ENCODE measurements at regions not wholly inside any gene's neighbourhood (a gene's known extent, or its start where the extent isn't known, plus 50 kb on each side); places are given as distances from the start of the nearest gene placed in this dataset.

DNA sequence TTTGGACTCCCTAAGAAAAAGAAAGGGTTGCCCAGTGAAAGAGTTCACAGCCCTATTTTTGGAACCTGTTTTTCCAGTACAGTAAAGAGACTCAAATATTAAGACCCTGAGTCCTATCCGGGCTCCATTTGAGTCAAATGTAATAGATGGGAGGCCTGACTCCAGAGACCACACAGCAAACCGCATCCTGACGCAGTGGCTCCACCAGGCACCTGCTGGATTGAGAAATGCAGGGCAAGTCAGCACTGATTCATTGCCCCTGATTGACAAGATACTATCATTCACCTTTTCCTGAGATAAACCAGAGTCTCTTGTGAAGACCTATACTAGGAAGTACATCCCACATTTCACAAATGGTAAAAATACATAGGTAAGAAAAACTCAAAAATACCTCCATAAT is 715.7 kb upstream of the SOX9 start:
- BruUV-seq (replicated peaks): no TSS peak
- CTCF ChIA-PET: no interaction called here
- H3K27me3 Mint-ChIP-seq (ENCODE audit: unreplicated experiment): no peaks in the 10 kb centered on the region
- DNase-seq: no peak
- no peaks in the 10 kb centered on the region for H3K9me3 Mint-ChIP-seq (ENCODE audit: low read depth, unreplicated experiment)
- H3K4me3 Mint-ChIP-seq (ENCODE audit: low read depth, unreplicated experiment): no peak overlapping the region
- peaks cover 58% of the 10 kb centered on the region for H3K4me1 Mint-ChIP-seq (ENCODE audit: low read depth, unreplicated experiment)
- H3K36me3 Mint-ChIP-seq (ENCODE audit: insufficient read depth, unreplicated experiment): no peaks in the 10 kb centered on the region
- H3K27ac Mint-ChIP-seq (ENCODE audit: unreplicated experiment): peak overlapping the region; percentile 30
- intact Hi-C loops (cut with micrococcal nuclease; ENCODE audit: unreplicated experiment): no loop called here
- TF ChIP-seq, protein P1, sequence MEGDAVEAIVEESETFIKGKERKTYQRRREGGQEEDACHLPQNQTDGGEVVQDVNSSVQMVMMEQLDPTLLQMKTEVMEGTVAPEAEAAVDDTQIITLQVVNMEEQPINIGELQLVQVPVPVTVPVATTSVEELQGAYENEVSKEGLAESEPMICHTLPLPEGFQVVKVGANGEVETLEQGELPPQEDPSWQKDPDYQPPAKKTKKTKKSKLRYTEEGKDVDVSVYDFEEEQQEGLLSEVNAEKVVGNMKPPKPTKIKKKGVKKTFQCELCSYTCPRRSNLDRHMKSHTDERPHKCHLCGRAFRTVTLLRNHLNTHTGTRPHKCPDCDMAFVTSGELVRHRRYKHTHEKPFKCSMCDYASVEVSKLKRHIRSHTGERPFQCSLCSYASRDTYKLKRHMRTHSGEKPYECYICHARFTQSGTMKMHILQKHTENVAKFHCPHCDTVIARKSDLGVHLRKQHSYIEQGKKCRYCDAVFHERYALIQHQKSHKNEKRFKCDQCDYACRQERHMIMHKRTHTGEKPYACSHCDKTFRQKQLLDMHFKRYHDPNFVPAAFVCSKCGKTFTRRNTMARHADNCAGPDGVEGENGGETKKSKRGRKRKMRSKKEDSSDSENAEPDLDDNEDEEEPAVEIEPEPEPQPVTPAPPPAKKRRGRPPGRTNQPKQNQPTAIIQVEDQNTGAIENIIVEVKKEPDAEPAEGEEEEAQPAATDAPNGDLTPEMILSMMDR (IDR thresholded peaks at IDR 0.05; ENCODE audit: unreplicated experiment): no peak

DNA sequence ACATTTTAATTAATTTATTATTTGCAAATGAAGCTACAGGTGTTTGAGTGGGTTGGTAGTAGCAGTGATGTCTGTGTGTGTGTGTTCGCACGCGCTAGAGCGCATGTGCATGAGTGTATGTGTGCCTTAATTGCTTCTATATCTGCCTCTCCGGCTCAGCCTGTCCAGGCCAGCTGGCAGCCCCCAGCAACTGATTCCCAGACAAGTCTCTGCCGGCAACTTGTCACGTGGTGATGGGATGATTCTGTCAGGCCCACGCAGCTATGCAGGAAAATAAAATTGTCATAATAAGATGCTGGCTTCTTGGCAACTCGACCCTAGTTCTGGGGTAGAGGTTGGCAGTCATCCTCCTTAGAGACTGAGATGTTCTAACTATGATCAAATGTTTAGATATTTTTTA is 712.8 kb upstream of the SOX9 start:
- H3K9me3 Mint-ChIP-seq (ENCODE audit: low read depth, unreplicated experiment): no peaks in the 10 kb centered on the region
- no peaks in the 10 kb centered on the region for H3K27me3 Mint-ChIP-seq (ENCODE audit: unreplicated experiment)
- H3K27ac Mint-ChIP-seq (ENCODE audit: unreplicated experiment): no peak overlapping the region
- peaks cover 57% of the 10 kb centered on the region for H3K4me1 Mint-ChIP-seq (ENCODE audit: low read depth, unreplicated experiment)
- no peak for DNase-seq
- intact Hi-C loops (cut with micrococcal nuclease; ENCODE audit: unreplicated experiment): loop anchor here (2.0 kb wide), 1 partner anchor 79 kb away; no protein-coding TSS in a partner anchor
- BruUV-seq (replicated peaks): no TSS peak
- TF ChIP-seq, protein P1 (IDR thresholded peaks at IDR 0.05; ENCODE audit: unreplicated experiment): no peak
- H3K36me3 Mint-ChIP-seq (ENCODE audit: insufficient read depth, unreplicated experiment): peaks cover 11% of the 10 kb centered on the region
- H3K4me3 Mint-ChIP-seq (ENCODE audit: low read depth, unreplicated experiment): no peak overlapping the region
- CTCF ChIA-PET: no interaction called here

DNA sequence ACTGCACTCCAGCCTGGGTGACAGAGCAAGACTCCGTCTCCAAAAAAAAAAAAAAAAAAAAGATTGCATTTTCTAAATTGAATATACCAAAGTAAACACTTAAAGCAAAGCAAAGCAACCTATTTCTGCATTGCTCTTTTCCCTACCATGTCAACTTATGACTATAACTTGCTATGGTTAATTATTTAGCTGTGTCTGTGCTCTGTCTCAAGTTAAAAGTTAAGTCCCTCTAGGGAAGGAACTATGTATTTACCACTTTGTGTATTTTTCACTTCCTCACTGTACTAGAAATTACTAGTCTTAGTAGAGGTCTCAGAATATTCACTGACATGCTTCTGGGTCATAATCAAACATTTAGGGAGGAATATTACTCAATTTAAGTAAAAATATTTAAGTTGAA is 711.7 kb upstream of the SOX9 start:
- CTCF ChIA-PET: interaction anchor here (0.7 to 0.8 kb wide), 3 partner anchors 9 to 633 kb away, joined by 3 to 8 read pairs (median 4); no protein-coding TSS in a partner anchor
- TF ChIP-seq, protein P1 (IDR thresholded peaks at IDR 0.05; ENCODE audit: unreplicated experiment): no peak
- no peak for DNase-seq
- Mint-ChIP-seq H3K36me3 (ENCODE audit: insufficient read depth, unreplicated experiment) (peaks cover 15% of the 10 kb centered on the region), H3K4me3 (ENCODE audit: low read depth, unreplicated experiment) (no peak overlapping the region), H3K4me1 (ENCODE audit: low read depth, unreplicated experiment) (peaks cover 56% of the 10 kb centered on the region), H3K27me3 (ENCODE audit: unreplicated experiment) (no peaks in the 10 kb centered on the region), H3K9me3 (ENCODE audit: low read depth, unreplicated experiment) (no peaks in the 10 kb centered on the region), H3K27ac (ENCODE audit: unreplicated experiment) (peak overlapping the region; percentile 32)
- intact Hi-C loops (cut with micrococcal nuclease; ENCODE audit: unreplicated experiment): loop anchor here (2.0 kb wide), 1 partner anchor 80 kb away; no protein-coding TSS in a partner anchor
- BruUV-seq (replicated peaks): no TSS peak

DNA sequence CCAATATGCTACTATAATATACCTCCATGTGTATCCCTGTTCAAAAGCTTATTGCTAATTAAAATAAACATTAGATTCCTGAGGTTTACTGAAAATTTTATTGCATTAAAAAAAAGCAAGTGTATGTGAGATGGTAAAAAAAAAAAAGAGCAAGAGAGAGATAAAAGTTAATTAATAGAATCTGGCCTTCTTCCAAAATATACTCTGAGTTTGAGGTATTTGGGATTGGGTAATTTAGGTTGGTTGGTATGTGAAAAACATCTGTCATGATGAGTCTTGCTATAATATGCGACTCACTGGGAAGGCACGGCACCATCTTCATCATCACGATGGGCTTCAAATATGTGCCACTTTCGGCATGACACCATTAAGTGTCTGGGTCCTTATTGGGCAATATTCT is 711.1 kb upstream of the SOX9 start:
- H3K36me3 Mint-ChIP-seq (ENCODE audit: insufficient read depth, unreplicated experiment): peaks cover 15% of the 10 kb centered on the region
- no peak overlapping the region for H3K4me3 Mint-ChIP-seq (ENCODE audit: low read depth, unreplicated experiment)
- H3K9me3 Mint-ChIP-seq (ENCODE audit: low read depth, unreplicated experiment): no peaks in the 10 kb centered on the region
- TF ChIP-seq, protein P1 (IDR thresholded peaks at IDR 0.05; ENCODE audit: unreplicated experiment): no peak
- DNase-seq: no peak
- BruUV-seq (replicated peaks): no TSS peak
- no peaks in the 10 kb centered on the region for H3K27me3 Mint-ChIP-seq (ENCODE audit: unreplicated experiment)
- H3K27ac Mint-ChIP-seq (ENCODE audit: unreplicated experiment): peak overlapping the region; percentile 3
- intact Hi-C loops (cut with micrococcal nuclease; ENCODE audit: unreplicated experiment): loop anchor here (2.0 kb wide), 1 partner anchor 81 kb away; no protein-coding TSS in a partner anchor
- peaks cover 59% of the 10 kb centered on the region for H3K4me1 Mint-ChIP-seq (ENCODE audit: low read depth, unreplicated experiment)
- CTCF ChIA-PET: interaction anchor here (0.7 to 0.8 kb wide), 3 partner anchors 9 to 633 kb away, joined by 3 to 8 read pairs (median 4); no protein-coding TSS in a partner anchor
